Fibroblast of mammary gland (primary cell): ENCODE measurements at regions not wholly inside any gene's neighbourhood (a gene's known extent, or its start where the extent isn't known, plus 50 kb on each side); places are given as distances from the start of the nearest gene placed in this dataset.

Source experiments
- DNase-seq: peaks from one replicate; pipeline ENCODE4 v3.0.0-alpha.2; 2010; ENCODE audit warnings: low read depth
- H3K4me3 ChIP-seq: 2 replicates; pipeline ENCODE4 v1.5.1; 2011; ENCODE audit warnings: low read depth, mild to moderate bottlenecking, low read length, moderate library complexity; ENCODE audit not compliant: control insufficient read depth
- CTCF ChIP-seq: conservative IDR thresholded peaks from 2 replicates; pipeline ENCODE4 v1.5.1; 2011; ENCODE audit warnings: low read depth, low read length, inconsistent platforms; ENCODE audit not compliant: control insufficient read depth, insufficient read depth

- no peak overlapping the region for H3K4me3 ChIP-seq
- no peak for TF ChIP-seq CTCF
- DNase-seq: no peak
Measured at GRCh38 chr6:147910281-147910680, 401.8 kb downstream of the SAMD5 start.

GRCh38 chr6:147911057-147911456, 402.6 kb downstream of the SAMD5 start:
- no peak for TF ChIP-seq CTCF
- H3K4me3 ChIP-seq: no peak overlapping the region
- no peak for DNase-seq

GRCh38 chr6:147911686-147912085, 403.2 kb downstream of the SAMD5 start:
- DNase-seq: no peak
- no peak for TF ChIP-seq CTCF
- no peak overlapping the region for H3K4me3 ChIP-seq

- no peak for TF ChIP-seq CTCF
- no peak overlapping the region for H3K4me3 ChIP-seq
- DNase-seq: no peak
Measured at GRCh38 chr6:147922799-147923198, 414.3 kb downstream of the SAMD5 start.

- H3K4me3 ChIP-seq: no peak overlapping the region
- DNase-seq: no peak
- TF ChIP-seq CTCF: no peak
Measured at GRCh38 chr6:147924598-147924997, 416.1 kb downstream of the SAMD5 start.

- TF ChIP-seq CTCF: no peak
- no peak overlapping the region for H3K4me3 ChIP-seq
- no peak for DNase-seq
Measured at GRCh38 chr6:147925826-147926225, 416.8 kb upstream of the SASH1 start.

- no peak for TF ChIP-seq CTCF
- DNase-seq: no peak
- H3K4me3 ChIP-seq: no peak overlapping the region
Measured at GRCh38 chr6:147930745-147931144, 411.9 kb upstream of the SASH1 start.
